ENCODE measurements at regions not wholly inside any gene's neighbourhood (a gene's known extent, or its start where the extent isn't known, plus 50 kb on each side); places are given as distances from the start of the nearest gene placed in this dataset.
"Not testable (repeated sequence)": the region's sequence is repeated elsewhere in the genome, so short reads cannot be mapped to it uniquely, and the experiment has no call there.

GRCh38 chr5:88666761-88667495 lies 216.1 kb downstream of the MEF2C start:
- DNase-seq (ENCODE audit: low read depth), result no peak

- DNase-seq (ENCODE audit: low read depth), result no peak
Measured at GRCh38 chr5:88665750-88666215, 217.2 kb downstream of the MEF2C start.

GRCh38 chr5:88664645-88665044 lies 218.3 kb downstream of the MEF2C start:
- DNase-seq (ENCODE audit: low read depth), result no peak

- no peak for DNase-seq (ENCODE audit: low read depth)
Measured at GRCh38 chr5:88663793-88664216, 219.2 kb downstream of the MEF2C start.

GRCh38 chr5:88662846-88663245 lies 220.1 kb downstream of the MEF2C start:
- no peak for DNase-seq (ENCODE audit: low read depth)

GRCh38 chr5:88661806-88662207 lies 221.2 kb downstream of the MEF2C start:
- no peak for DNase-seq (ENCODE audit: low read depth)

DNA sequence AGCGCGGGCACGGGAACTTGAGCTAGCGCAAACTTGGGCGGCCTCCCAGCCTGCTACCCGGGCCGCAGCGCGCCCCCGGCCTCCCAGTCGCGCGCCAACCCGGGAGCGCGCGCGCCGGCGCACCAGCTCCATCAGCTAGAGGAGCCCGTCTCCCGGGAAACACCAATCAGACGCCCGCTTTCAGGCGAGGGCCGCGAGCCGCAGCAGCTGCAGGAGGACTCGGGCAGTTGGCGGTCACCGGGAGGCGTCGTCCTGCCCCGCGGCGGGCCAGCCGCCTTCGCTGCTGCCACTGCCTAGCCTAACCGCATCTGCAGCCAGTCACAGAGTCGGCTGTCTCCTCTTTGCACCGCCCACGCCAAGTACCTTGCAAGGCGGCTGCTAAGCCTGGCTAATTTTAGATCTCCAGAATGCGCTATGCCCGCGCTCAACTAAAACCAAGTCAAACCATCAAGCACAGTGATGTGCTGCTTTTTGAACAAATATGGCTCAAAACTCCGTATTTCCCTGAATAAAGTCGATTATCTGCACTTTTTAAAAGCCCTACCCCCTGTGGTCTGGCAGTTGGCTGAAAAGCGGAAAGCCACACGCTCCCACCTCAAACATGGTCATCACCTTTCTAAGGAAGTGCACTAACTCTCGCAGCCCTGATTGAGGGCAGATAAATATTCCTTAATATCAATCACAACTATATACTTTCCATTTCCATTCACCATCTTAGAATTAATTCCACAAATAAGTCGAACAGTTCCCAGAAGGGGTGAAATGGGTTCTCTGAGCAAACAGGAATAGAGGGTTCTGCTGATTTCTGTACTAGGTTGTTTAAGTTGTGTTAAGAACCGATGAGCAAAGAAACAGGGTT lies 221.8 kb downstream of the MEF2C start:
- peak; percentile 98 for DNase-seq (ENCODE audit: low read depth)

DNA sequence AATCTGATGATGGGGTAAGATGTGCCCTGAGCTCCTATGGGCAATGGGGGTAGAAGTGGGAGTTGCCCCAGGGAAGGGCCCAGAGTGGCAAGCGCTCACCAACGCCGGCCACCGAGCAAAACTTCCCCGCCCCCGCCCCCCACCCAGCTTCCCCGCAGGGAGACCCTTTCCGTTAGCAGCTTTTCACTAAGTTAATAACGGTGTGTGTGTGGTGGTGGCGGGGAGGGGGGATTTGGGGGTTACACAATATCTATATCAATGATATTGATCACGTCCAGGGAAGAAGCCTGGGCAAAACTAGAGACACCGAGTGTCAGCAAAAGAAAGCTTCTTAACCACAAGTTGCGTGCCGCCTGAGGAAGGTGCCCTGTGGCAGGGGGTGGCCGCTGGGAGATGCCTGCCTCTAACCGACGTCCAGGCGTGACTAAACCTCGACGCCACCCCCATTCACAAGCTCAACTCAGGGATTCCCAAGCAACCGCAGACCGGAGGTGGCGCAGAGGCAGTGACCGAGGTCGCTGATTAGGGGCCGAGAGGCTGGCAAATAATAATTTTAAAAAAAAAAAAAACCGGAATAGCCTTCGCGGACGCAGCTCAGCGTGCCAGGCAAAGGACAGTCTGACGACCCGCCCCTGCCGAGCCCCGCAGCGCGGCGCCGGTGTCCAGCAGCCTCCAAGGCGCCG lies 222.6 kb downstream of the MEF2C start:
- DNase-seq (ENCODE audit: low read depth), result no peak

GRCh38 chr5:88659529-88660263 lies 223.3 kb downstream of the MEF2C start:
- DNase-seq (ENCODE audit: low read depth), result no peak

GRCh38 chr5:88658886-88659285 lies 224.1 kb downstream of the MEF2C start:
- DNase-seq (ENCODE audit: low read depth), result no peak

DNA sequence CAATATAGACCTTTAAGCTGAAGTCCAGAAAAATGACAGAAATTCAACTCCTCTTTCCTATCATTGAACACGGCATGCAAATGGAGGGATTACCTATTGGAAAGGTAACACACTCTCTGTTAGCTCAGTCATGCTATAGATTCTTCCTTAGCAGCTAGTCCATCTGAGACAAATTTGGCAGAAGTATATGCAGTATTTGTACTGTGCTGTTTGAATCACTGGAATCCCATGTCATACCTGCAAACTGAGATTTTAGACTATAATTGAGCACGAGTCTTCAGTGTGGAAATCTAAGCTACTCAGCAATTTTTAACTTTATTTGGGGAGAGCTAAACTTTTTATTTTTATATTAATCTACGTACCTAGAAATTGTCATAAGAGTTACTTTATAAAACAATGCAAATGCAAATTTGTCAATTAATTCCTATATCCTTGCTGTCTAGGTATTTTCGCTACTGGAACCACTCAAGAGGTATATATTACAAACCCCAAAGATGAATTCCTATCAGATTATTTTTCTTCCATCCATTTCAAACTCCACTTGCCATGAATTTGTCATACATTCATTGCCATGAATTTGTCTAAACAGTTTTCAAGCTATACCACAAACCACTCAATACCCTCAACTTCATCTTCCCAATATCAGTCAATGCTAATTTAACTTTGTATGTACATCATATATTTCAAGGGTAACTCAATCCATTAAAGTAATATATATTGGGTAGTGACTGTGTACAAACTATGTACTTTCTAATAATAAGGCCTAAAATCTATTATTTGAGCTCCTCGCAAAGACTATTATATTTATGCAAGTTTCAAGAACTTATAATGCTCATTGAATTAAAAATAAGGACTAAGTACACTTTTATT lies 224.8 kb downstream of the MEF2C start:
- no peak for DNase-seq (ENCODE audit: low read depth)

- DNase-seq (ENCODE audit: low read depth), result no peak
Measured at GRCh38 chr5:88657136-88657535, 225.8 kb downstream of the MEF2C start.

DNA sequence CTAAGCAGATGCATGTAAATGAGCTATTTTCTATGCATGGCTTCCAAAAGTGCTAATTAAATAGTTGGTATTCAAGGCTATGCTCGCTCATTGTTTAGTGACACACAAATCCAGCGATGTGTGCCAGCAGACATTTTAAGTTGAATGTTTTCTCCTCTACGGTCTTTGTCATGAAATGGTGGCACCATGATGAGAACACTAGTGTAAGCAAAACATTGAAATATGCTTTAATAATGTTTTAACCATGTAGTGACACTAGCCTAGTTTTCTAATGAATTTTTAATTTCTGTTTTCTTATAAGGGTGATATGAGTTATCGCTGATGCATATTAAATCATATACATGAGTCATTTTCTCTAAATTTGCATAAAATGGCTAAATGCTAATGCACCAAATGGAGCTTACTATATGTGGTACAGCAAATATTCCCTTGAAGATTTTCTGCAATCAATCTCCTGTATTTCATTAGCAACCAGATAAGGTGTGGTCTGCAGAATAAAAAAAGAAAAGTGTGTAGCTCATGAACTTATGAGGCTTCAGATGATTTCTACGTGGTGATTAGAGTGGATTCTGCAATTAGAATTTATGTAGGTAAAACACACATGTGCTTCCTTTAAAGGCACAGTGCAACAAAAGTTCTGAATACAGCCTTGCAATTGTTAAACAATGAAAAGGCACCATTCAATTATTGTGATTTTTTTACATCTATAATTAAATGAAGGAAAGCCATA lies 226.6 kb downstream of the MEF2C start:
- DNase-seq (ENCODE audit: low read depth), result no peak

GRCh38 chr5:88653471-88653870 lies 229.5 kb downstream of the MEF2C start:
- DNase-seq (ENCODE audit: low read depth), result no peak

DNA sequence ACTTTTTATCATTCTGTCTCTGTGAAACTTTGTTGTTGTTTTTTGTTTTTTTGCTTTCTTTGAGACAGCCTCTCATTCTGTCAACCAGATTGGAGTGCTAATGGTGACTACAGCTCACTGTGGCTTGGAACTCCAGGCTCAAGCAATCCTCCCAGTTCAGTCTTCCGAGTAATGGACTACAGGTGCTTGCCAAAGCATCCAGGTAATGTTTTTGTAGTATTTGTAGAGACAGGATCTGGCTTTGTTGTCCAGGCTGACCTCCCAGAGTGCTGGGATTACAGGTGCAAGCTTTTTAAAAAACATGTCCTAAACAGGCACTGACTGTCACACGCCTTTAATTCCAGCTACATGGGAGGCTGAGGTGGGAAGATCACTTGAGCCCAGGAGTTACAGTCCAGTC lies 235.1 kb downstream of the MEF2C start:
- DNase-seq (ENCODE audit: low read depth), result no peak

DNA sequence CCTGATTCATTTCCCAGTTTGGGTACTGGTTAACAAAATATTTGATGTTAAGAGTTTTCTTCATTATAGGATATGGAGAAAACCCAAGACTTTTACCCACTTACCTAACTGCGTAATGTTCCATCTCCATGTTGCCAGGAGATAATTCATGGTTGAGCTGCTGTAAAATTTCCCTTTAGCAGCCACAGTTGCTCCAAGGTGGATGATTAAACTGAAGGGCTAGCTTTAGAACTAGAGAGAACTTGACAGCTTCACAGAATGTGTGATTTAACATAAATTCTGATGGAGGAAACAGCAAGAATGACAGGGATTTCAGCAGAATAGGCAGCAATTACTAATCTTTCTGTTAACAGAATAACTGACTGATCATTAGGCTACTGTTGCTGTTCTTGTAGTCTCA lies 236.1 kb downstream of the MEF2C start:
- DNase-seq (ENCODE audit: low read depth), result no peak

DNA sequence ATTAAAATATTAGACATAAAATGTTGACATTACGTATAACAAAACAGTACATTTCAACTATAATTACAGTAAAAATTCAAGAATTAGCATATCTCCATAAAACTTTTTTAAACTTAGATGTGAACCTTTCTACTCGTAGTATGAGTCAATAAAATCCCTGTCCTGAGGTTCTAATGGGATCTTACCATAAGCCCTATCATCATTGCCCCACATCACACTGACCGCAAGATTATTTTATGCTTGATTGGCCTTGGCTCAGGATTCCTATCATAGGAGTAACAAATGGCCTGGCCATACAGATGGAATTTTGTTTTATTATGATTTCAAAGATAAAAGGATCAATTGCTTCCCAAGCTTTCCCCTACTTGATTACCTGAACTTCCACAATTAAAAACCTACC lies 238.3 kb downstream of the MEF2C start:
- DNase-seq (ENCODE audit: low read depth), result no peak

GRCh38 chr5:88643315-88643714 lies 239.7 kb downstream of the MEF2C start:
- no peak for DNase-seq (ENCODE audit: low read depth)

- DNase-seq (ENCODE audit: low read depth), result no peak
Measured at GRCh38 chr5:88634014-88634413, 249.0 kb downstream of the MEF2C start.

GRCh38 chr5:88622890-88623289 lies 260.1 kb downstream of the MEF2C start:
- not testable (repeated sequence) for DNase-seq (ENCODE audit: low read depth)
